GM12878 (cell line): ENCODE measurements at regions not wholly inside any gene's neighbourhood (a gene's known extent, or its start where the extent isn't known, plus 50 kb on each side); places are given as distances from the start of the nearest gene placed in this dataset.

Source experiments
- ATAC-seq: fragments of 200-7000 bp; cut with Tn5 transposase; 3 replicates; pipeline ENCODE4 v1.9.1; 2020; ENCODE audit warnings: mild to moderate bottlenecking, moderate library complexity
- BruUV-seq: library from RNA; stranded (reverse); fragments of 400-500 nt; replicated peaks from 2 replicates; lab custom pipeline; 2021; lab: Mats Ljungman, UMichigan
- CTCF ChIA-PET: fragments of 300-600 bp; sonication (Branson Sonifier 250); formaldehyde crosslinking; extraction: SDS; loops from one replicate; lab custom pipeline; 2021; ENCODE audit warnings: inconsistent platforms; lab: Yijun Ruan, JAX
- POLR2A ChIA-PET: fragments of 350-600 bp; formaldehyde crosslinking; extraction: SDS; loops from one replicate; lab custom pipeline; 2021; ENCODE audit warnings: inconsistent platforms; lab: Charles Lee
- RAD21 ChIA-PET: fragments of 300-600 bp; sonication (Branson Sonifier 250); formaldehyde crosslinking; loops from one replicate; lab custom pipeline; 2023; ENCODE audit warnings: antibody characterized with exemption; ENCODE audit not compliant: unreplicated experiment; lab: Charles Lee
- SMC1A ChIA-PET: fragments of 300-600 bp; sonication (Branson Sonifier 250); formaldehyde crosslinking; loops from one replicate; lab custom pipeline; 2023; ENCODE audit not compliant: unreplicated experiment, uncharacterized antibody; lab: Charles Lee
- DNase-seq: peaks from one replicate; pipeline ENCODE4 v3.0.0-alpha.2; 2011; ENCODE audit warnings: low read depth, low spot score
- FAIRE-seq: peaks from 3 replicates; lab custom pipeline; 2011; peaks lifted over from hg19 to GRCh38; lab: Jason Lieb, UNC
- H2AFZ ChIP-seq: 2 replicates; pipeline ENCODE4 v1.6.0; 2011; ENCODE audit warnings: low read depth, low read length, control low read depth; ENCODE audit not compliant: control insufficient read depth
- H3K27ac ChIP-seq: 2 replicates; pipeline ENCODE4 v1.5.1; 2011; ENCODE audit warnings: control low read depth; ENCODE audit not compliant: control insufficient read depth, insufficient read depth
- H3K27me3 ChIP-seq, 2 experiments: replicated peaks in 1 of 2; 2 replicates each; pipeline versions ENCODE4 v1.6.0 to v1.6.1; 2011; ENCODE audit warnings: low read length in 1 of 2; ENCODE audit not compliant: control insufficient read depth in 2 of 2, insufficient read depth in 2 of 2
- H3K36me3 ChIP-seq, 2 experiments: 2 replicates each; pipeline ENCODE4 v1.5.1; 2011; ENCODE audit warnings: low read length in 1 of 2; ENCODE audit not compliant: control insufficient read depth in 2 of 2, insufficient read depth in 2 of 2
- H3K4me1 ChIP-seq: 2 replicates; pipeline ENCODE4 v1.6.1; 2011; ENCODE audit warnings: mild to moderate bottlenecking, low read length, moderate library complexity, mixed read lengths; ENCODE audit not compliant: control insufficient read depth, insufficient read depth
- H3K4me2 ChIP-seq: 2 replicates; pipeline ENCODE4 v1.6.0; 2011; ENCODE audit warnings: control low read depth; ENCODE audit not compliant: control insufficient read depth, insufficient read depth
- H3K4me3 ChIP-seq: fragments of 200-600 bp; sonication (generic); 2 replicates; pipeline ENCODE4 v1.5.1; 2016
- H3K79me2 ChIP-seq: 2 replicates; pipeline ENCODE4 v1.6.0; 2011; ENCODE audit warnings: low read length; ENCODE audit not compliant: control insufficient read depth, insufficient read depth
- H3K9ac ChIP-seq: 2 replicates; pipeline ENCODE4 v1.8.0; 2011; ENCODE audit warnings: low read length, control low read depth, mixed read lengths; ENCODE audit not compliant: control insufficient read depth, insufficient read depth
- H3K9me3 ChIP-seq: replicated peaks from 3 replicates; pipeline ENCODE4 v1.5.1; 2011; ENCODE audit warnings: mild to moderate bottlenecking, low read length; ENCODE audit not compliant: control insufficient read depth, insufficient read depth
- H4K20me1 ChIP-seq: 2 replicates; pipeline ENCODE4 v1.6.0; 2011; ENCODE audit not compliant: control insufficient read depth, insufficient read depth
- CBX3 ChIP-seq: fragments of 200-600 bp; sonication (generic); IDR thresholded peaks from 2 replicates; pipeline ENCODE4 v1.6.1; 2016; ENCODE audit warnings: low read depth, borderline replicate concordance
- ELK1 ChIP-seq: IDR thresholded peaks from 2 replicates; pipeline ENCODE4 v1.6.1; 2012; ENCODE audit warnings: low read depth, low read length, improper control_type of control experiment
- HSF1 ChIP-seq: fragments of 150-350 bp; IDR thresholded peaks from 2 replicates; pipeline ENCODE4 v1.6.1; 2014; ENCODE audit warnings: mild to moderate bottlenecking, low read depth, low read length
- MAX ChIP-seq: IDR thresholded peaks from 2 replicates; pipeline ENCODE4 v1.6.1; 2012; ENCODE audit warnings: low read depth, low read length, improper control_type of control experiment
- MTA3 ChIP-seq: IDR thresholded peaks from 2 replicates; pipeline ENCODE4 v1.6.1; 2012; ENCODE audit warnings: low read length, inconsistent platforms, borderline replicate concordance
- POLR2A ChIP-seq: IDR thresholded peaks from 2 replicates; pipeline ENCODE4 v1.6.1; 2011; ENCODE audit warnings: low read depth, mild to moderate bottlenecking, low read length
- ZNF207 ChIP-seq: fragments of 450-650 bp; IDR thresholded peaks from 2 replicates; pipeline ENCODE4 v1.6.1; 2014; ENCODE audit warnings: antibody characterized with exemption, mild to moderate bottlenecking, borderline replicate concordance
- WGBS: methylation state at CpG from one replicate; pipeline ENCODE4 v1.1.6; 2016; ENCODE audit warnings: low lambda C conversion rate; ENCODE audit not compliant: insufficient replicate concordance, insufficient coverage; ENCODE audit errors: missing lambda C conversion rate; 5-methylcytosine and 5-hydroxymethylcytosine counted together
- in situ Hi-C: fragments of 300-500 bp; cut with MboI; formaldehyde crosslinking; loops from 9 replicates; pipeline ENCODE4 v1.14.3; 2018; ENCODE audit warnings: mixed read lengths
- intact Hi-C: fragments of 100-400 bp; cut with micrococcal nuclease; formaldehyde crosslinking; loops from one replicate; pipeline ENCODE4 v1.14.2; 2022; ENCODE audit not compliant: unreplicated experiment

- TF ChIP-seq CBX3: no peak
Observed at GRCh38 chr5:175230299-175230698, 213.7 kb downstream of the DRD1 start (continued).

- ATAC-seq: no peak
- Histone ChIP-seq H2AFZ (no peak overlapping the region), H3K9me3 (no peaks in the 10 kb centered on the region), H3K4me3 (no peak overlapping the region), H3K9ac (no peak overlapping the region), H3K79me2 (no peaks in the 10 kb centered on the region), H3K27ac (no peak overlapping the region), H3K27me3 (no peaks in the 10 kb centered on the region), H3K4me2 (no peak overlapping the region), H3K4me1 (no peaks in the 10 kb centered on the region), H4K20me1 (no peaks in the 10 kb centered on the region), H3K36me3 (no peaks in the 10 kb centered on the region)
- in situ Hi-C loops: no loop called here
- no peak for TF ChIP-seq POLR2A
- no peak for DNase-seq
- ChIA-PET CTCF (no interaction called here), SMC1A (no interaction called here), RAD21 (no interaction called here), POLR2A (no interaction called here)
- intact Hi-C loops: no loop called here
- WGBS: 0% methylated on average over 1 of the region's 1 CpG
- no peak for FAIRE-seq
- no TSS peak for BruUV-seq
Observed at GRCh38 chr5:175226506-175226905, 217.5 kb downstream of the DRD1 start.

- under 1% methylated on average over 7 of the region's 7 CpGs for WGBS
Observed at GRCh38 chr5:175223291-175223690, 220.7 kb downstream of the DRD1 start.

More at GRCh38 chr5:175223291-175223690, 220.7 kb downstream of the DRD1 start:
- ATAC-seq (no peak), DNase-seq (no peak), FAIRE-seq (no peak)
- SMC1A ChIA-PET: no interaction called here
- H3K9me3 ChIP-seq: no peaks in the 10 kb centered on the region
- H3K9ac ChIP-seq: no peak overlapping the region
- no TSS peak for BruUV-seq
- no peak overlapping the region for H3K27ac ChIP-seq
- H3K36me3 ChIP-seq: no peaks in the 10 kb centered on the region
- no peaks in the 10 kb centered on the region for H3K27me3 ChIP-seq
- H4K20me1 ChIP-seq: no peaks in the 10 kb centered on the region
- in situ Hi-C loops: no loop called here
- POLR2A ChIA-PET: no interaction called here
- H3K4me3 ChIP-seq: no peak overlapping the region
- CTCF ChIA-PET: no interaction called here
- H2AFZ ChIP-seq: no peak overlapping the region
- no peak overlapping the region for H3K4me2 ChIP-seq
- RAD21 ChIA-PET: no interaction called here
- H3K79me2 ChIP-seq: no peaks in the 10 kb centered on the region
- TF ChIP-seq ELK1: no peak
- no peak for TF ChIP-seq MAX
- no peak for TF ChIP-seq HSF1
- no peak for TF ChIP-seq ZNF207
- TF ChIP-seq MTA3: no peak
- TF ChIP-seq, all 136 proteins: peak for 0
- no peaks in the 10 kb centered on the region for H3K4me1 ChIP-seq
- intact Hi-C loops: no loop called here
